Hepatocyte (in vitro differentiated cells): ENCODE measurements at regions not wholly inside any gene's neighbourhood (a gene's known extent, or its start where the extent isn't known, plus 50 kb on each side); places are given as distances from the start of the nearest gene placed in this dataset.
A peak's percentile ranks its signal among the peaks of the same experiment; 100 is the strongest.
"Not testable (repeated sequence)": the region's sequence is repeated elsewhere in the genome, so short reads cannot be mapped to it uniquely, and the experiment has no call there.

Experiments used
- DNase-seq: peaks from one replicate; pipeline ENCODE4 v3.0.0-alpha.2; 2016; ENCODE audit warnings: low spot score
- H2AFZ ChIP-seq: fragments of 200-600 bp; sonication (generic); 2 replicates; pipeline ENCODE4 v1.6.0; 2016; ENCODE audit warnings: antibody characterized with exemption, mild to moderate bottlenecking
- H3K27ac ChIP-seq: fragments of 200-600 bp; sonication (generic); 2 replicates; pipeline ENCODE4 v1.5.1; 2016; ENCODE audit warnings: mild to moderate bottlenecking
- H3K27me3 ChIP-seq: fragments of 200-600 bp; sonication (generic); 2 replicates; pipeline ENCODE4 v1.6.1; 2016
- H3K36me3 ChIP-seq: fragments of 200-600 bp; sonication (generic); replicated peaks from 2 replicates; pipeline ENCODE4 v1.5.1; 2016; ENCODE audit warnings: low read depth; ENCODE audit not compliant: insufficient read depth
- H3K4me1 ChIP-seq: fragments of 200-600 bp; sonication (generic); 2 replicates; pipeline ENCODE4 v1.5.1; 2016; ENCODE audit warnings: mild to moderate bottlenecking, moderate library complexity; ENCODE audit not compliant: insufficient read depth
- H3K4me2 ChIP-seq: fragments of 200-600 bp; sonication (generic); 2 replicates; pipeline ENCODE4 v1.6.0; 2016
- H3K4me3 ChIP-seq: fragments of 200-600 bp; sonication (generic); 2 replicates; pipeline ENCODE4 v1.5.1; 2016; ENCODE audit warnings: mild to moderate bottlenecking
- H3K79me2 ChIP-seq: fragments of 200-600 bp; sonication (generic); 2 replicates; pipeline ENCODE4 v1.6.0; 2017; ENCODE audit warnings: mild to moderate bottlenecking
- H3K9me2 ChIP-seq: fragments of 200-600 bp; sonication (generic); replicated peaks from 2 replicates; pipeline ENCODE4 v1.6.0; 2017; ENCODE audit warnings: mild to moderate bottlenecking; ENCODE audit not compliant: insufficient read depth
- H3K9me3 ChIP-seq: fragments of 200-600 bp; sonication (generic); 2 replicates; pipeline ENCODE4 v1.5.1; 2016; ENCODE audit warnings: low read depth, mild to moderate bottlenecking
- H4K20me1 ChIP-seq: fragments of 200-600 bp; sonication (generic); 2 replicates; pipeline ENCODE4 v1.6.0; 2016; ENCODE audit warnings: mild to moderate bottlenecking; ENCODE audit not compliant: insufficient read depth, poor library complexity, severe bottlenecking
- EZH2 ChIP-seq: fragments of 200-600 bp; sonication (generic); IDR thresholded peaks from 2 replicates; pipeline ENCODE4 v1.6.1; 2016; ENCODE audit warnings: antibody characterized with exemption, mild to moderate bottlenecking, borderline replicate concordance
- EZH2phosphoT487 ChIP-seq: fragments of 200-600 bp; sonication (generic); IDR thresholded peaks from one replicate; pipeline ENCODE4 v1.6.1; 2018; ENCODE audit warnings: antibody characterized with exemption, mild to moderate bottlenecking, low read depth, moderate library complexity; ENCODE audit not compliant: unreplicated experiment, severe bottlenecking
- WGBS: methylation state at CpG from one replicate; pipeline ENCODE4 v1.1.6; 2016; ENCODE audit warnings: low lambda C conversion rate; ENCODE audit errors: missing lambda C conversion rate; 5-methylcytosine and 5-hydroxymethylcytosine counted together
- TF ChIP-seq, protein P1 (sequence below): fragments of 200-600 bp; sonication (generic); IDR thresholded peaks from 2 replicates; pipeline ENCODE4 v1.5.1; 2016; ENCODE audit warnings: antibody characterized with exemption, mild to moderate bottlenecking; ENCODE audit not compliant: poor library complexity

DNA sequence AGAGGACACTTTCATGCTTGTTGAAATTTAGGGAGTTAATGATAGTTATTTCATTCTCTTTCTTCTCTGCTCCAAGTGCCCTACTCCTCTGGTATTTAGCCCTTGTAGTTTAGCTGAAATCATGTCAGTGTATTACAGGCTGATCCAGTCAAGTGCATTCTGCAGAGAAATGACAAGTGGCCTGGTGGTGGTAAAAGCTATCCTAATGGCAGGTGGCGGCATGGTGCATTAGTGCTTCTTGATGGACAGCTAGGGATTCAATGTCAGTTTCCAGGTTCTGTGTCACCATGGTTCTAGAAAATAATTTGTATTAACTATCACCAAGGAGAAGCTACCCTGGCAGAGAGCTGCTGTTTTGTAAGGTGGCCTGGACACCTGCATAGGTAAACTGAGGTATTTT is 90.0 kb upstream of the BNIP2 start:
- Histone ChIP-seq H3K27me3 (no peaks in the 10 kb centered on the region), H3K9me2 (no peaks in the 10 kb centered on the region), H4K20me1 (no peaks in the 10 kb centered on the region), H3K79me2 (no peaks in the 10 kb centered on the region), H3K27ac (no peak overlapping the region), H3K36me3 (no peaks in the 10 kb centered on the region), H3K4me2 (no peak overlapping the region), H3K4me3 (no peak overlapping the region), H3K4me1 (no peaks in the 10 kb centered on the region), H3K9me3 (no peaks in the 10 kb centered on the region), H2AFZ (no peak overlapping the region)
- WGBS = 95% methylated on average over 1 of the region's 1 CpG
- no peak for TF ChIP-seq EZH2phosphoT487
- no peak for TF ChIP-seq EZH2
- TF ChIP-seq, protein P1, sequence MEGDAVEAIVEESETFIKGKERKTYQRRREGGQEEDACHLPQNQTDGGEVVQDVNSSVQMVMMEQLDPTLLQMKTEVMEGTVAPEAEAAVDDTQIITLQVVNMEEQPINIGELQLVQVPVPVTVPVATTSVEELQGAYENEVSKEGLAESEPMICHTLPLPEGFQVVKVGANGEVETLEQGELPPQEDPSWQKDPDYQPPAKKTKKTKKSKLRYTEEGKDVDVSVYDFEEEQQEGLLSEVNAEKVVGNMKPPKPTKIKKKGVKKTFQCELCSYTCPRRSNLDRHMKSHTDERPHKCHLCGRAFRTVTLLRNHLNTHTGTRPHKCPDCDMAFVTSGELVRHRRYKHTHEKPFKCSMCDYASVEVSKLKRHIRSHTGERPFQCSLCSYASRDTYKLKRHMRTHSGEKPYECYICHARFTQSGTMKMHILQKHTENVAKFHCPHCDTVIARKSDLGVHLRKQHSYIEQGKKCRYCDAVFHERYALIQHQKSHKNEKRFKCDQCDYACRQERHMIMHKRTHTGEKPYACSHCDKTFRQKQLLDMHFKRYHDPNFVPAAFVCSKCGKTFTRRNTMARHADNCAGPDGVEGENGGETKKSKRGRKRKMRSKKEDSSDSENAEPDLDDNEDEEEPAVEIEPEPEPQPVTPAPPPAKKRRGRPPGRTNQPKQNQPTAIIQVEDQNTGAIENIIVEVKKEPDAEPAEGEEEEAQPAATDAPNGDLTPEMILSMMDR = no peak
- DNase-seq = no peak

DNA sequence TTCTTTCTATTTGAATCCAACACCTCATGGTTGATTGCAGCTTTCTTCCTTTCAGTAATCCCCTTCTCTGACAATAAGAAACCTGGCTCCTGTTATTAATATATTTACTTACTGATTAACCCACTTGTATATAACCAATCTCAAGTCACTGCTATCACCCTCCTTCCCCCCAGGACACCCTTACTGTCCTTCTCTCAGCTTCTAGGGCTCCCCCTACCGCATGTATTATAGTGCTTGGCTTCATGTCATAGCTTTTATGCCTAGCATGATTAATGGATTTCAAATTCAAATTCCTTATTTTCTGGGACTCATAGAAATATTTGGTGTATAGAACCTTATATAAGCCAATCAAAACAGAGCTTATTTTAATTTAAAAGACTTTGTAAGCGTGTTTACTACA is 75.7 kb upstream of the BNIP2 start:
- Histone ChIP-seq H3K4me2 (no peak overlapping the region), H3K4me1 (no peaks in the 10 kb centered on the region), H3K27ac (no peak overlapping the region), H3K9me3 (no peaks in the 10 kb centered on the region), H2AFZ (no peak overlapping the region), H3K9me2 (no peaks in the 10 kb centered on the region), H4K20me1 (no peaks in the 10 kb centered on the region), H3K4me3 (no peak overlapping the region), H3K36me3 (no peaks in the 10 kb centered on the region), H3K27me3 (peaks cover 11% of the 10 kb centered on the region), H3K79me2 (no peaks in the 10 kb centered on the region)
- DNase-seq = no peak
- WGBS = 61% methylated on average over 2 of the region's 2 CpGs
- no peak for TF ChIP-seq EZH2phosphoT487
- TF ChIP-seq, protein P1 = no peak
- no peak for TF ChIP-seq EZH2

DNA sequence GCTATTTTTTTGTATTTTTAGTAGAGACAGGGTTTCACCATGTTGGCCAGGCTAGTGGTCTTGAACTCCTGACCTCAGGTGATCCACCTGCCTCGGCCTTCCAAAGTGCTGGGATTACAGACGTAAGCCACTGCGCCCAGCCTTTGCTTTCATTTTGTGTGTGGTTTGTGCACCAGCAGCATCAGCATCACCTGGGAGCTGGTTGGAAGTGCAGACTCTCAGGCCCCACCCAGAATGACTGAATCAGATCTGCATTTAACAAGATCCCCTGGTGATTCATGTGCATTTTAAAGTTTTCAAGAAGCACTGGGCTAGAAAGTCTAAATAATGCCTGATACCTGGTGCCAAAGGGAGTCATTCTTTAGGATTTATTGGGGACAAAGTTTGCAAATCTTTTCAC is 73.4 kb upstream of the BNIP2 start:
- H3K9me2 ChIP-seq = no peaks in the 10 kb centered on the region
- H3K4me2 ChIP-seq = no peak overlapping the region
- H3K27me3 ChIP-seq = peaks cover 11% of the 10 kb centered on the region
- no peaks in the 10 kb centered on the region for H3K79me2 ChIP-seq
- TF ChIP-seq, protein P1 = no peak
- no peaks in the 10 kb centered on the region for H3K9me3 ChIP-seq
- no peak for DNase-seq
- H4K20me1 ChIP-seq = no peaks in the 10 kb centered on the region
- no peaks in the 10 kb centered on the region for H3K4me1 ChIP-seq
- H2AFZ ChIP-seq = no peak overlapping the region
- no peak overlapping the region for H3K27ac ChIP-seq
- WGBS = 82% methylated on average over 3 of the region's 3 CpGs
- no peak overlapping the region for H3K4me3 ChIP-seq
- H3K36me3 ChIP-seq = no peaks in the 10 kb centered on the region

DNA sequence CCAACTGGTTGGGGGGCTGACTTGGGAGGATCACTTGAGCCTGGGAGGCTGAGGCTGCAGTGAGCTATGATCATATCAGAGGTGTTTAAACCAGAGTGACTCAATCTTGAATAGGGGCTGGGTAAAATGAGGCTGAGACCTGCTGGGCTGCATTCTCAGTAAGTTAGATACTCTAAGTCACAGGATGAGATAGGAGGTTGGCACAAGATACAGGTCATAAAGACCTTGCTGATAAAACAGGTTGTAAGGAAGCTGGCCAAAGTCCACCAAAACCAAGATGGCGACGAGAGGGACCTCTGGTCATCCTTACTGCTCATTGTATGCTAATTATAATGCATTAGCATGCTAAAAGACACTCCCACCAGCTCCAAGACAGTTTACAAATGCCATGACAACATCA is 71.1 kb upstream of the BNIP2 start:
- H3K9me3 ChIP-seq, H3K4me2 ChIP-seq, H3K4me1 ChIP-seq, H2AFZ ChIP-seq, H3K36me3 ChIP-seq, H3K79me2 ChIP-seq, H4K20me1 ChIP-seq, H3K4me3 ChIP-seq, H3K27me3 ChIP-seq, H3K9me2 ChIP-seq: not testable (repeated sequence)
- peak; percentile 63 for DNase-seq
- WGBS = 55% methylated on average over 2 of the region's 2 CpGs
- peak overlapping the region; percentile 28 for H3K27ac ChIP-seq
